ENCODE measurements at regions not wholly inside any gene's neighbourhood (a gene's known extent, or its start where the extent isn't known, plus 50 kb on each side); places are given as distances from the start of the nearest gene placed in this dataset.

DNA sequence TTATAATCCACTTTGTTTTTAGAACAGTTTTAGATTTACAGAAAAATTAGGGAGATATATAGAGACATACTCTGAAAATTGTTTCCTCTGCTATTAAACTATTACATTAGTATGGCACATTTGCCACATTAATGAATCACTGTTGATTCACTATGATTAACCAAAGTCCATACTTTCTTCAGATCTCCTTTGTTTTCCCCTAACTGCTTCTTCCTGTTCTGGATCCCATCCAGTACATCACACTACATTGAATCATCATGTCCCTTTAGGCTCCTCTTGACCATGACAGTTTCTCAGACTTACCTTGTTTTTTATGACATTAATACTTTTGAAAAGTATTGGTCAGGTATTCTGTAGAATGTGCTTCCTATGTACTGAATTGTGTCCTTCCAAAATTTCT, 109.2 kb upstream of the EDNRA start:
- H3K4me3 ChIP-seq (ENCODE audit: low read depth, low read length) = no peak overlapping the region
- TF ChIP-seq, protein P1, sequence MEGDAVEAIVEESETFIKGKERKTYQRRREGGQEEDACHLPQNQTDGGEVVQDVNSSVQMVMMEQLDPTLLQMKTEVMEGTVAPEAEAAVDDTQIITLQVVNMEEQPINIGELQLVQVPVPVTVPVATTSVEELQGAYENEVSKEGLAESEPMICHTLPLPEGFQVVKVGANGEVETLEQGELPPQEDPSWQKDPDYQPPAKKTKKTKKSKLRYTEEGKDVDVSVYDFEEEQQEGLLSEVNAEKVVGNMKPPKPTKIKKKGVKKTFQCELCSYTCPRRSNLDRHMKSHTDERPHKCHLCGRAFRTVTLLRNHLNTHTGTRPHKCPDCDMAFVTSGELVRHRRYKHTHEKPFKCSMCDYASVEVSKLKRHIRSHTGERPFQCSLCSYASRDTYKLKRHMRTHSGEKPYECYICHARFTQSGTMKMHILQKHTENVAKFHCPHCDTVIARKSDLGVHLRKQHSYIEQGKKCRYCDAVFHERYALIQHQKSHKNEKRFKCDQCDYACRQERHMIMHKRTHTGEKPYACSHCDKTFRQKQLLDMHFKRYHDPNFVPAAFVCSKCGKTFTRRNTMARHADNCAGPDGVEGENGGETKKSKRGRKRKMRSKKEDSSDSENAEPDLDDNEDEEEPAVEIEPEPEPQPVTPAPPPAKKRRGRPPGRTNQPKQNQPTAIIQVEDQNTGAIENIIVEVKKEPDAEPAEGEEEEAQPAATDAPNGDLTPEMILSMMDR (IDR thresholded peaks at IDR 0.05; ENCODE audit: insufficient read depth, low read depth, low read length) = no peak
- no peaks in the 10 kb centered on the region for H3K27me3 ChIP-seq (ENCODE audit: control insufficient read depth, insufficient read depth, low read length)
- POLR2A ChIA-PET = no interaction called here
- CTCF ChIA-PET = interaction anchor here (1.8 kb wide), 1 partner anchor 10 kb away, joined by 7 read pairs; no protein-coding TSS in a partner anchor
- no peak for DNase-seq (ENCODE audit: low read depth)
- H3K36me3 ChIP-seq (ENCODE audit: control insufficient read depth, insufficient read depth, low read length) = no peaks in the 10 kb centered on the region

DNA sequence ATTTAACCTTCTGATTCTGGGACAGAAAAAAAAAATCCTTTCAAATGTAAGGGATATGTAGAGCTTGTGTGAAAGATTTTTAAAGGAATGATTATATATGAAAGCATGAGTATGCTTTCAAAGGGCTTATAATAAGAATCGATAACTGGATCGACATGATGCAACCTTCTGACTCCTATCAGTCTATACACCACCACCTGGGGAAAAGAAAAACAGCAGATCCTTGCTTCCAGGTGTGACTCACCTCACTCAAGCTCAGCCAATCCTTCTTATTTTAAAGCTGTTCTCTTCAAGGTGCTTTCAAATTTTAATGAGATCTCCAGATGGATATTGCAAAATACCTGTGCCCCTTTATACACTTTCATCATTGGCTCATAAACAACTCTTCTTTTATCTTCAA, 102.1 kb upstream of the EDNRA start:
- CTCF ChIA-PET = interaction anchor here (0.6 to 0.9 kb wide), 2 partner anchors 8 to 30 kb away, joined by 3 read pairs; no protein-coding TSS in a partner anchor
- POLR2A ChIA-PET = no interaction called here

DNA sequence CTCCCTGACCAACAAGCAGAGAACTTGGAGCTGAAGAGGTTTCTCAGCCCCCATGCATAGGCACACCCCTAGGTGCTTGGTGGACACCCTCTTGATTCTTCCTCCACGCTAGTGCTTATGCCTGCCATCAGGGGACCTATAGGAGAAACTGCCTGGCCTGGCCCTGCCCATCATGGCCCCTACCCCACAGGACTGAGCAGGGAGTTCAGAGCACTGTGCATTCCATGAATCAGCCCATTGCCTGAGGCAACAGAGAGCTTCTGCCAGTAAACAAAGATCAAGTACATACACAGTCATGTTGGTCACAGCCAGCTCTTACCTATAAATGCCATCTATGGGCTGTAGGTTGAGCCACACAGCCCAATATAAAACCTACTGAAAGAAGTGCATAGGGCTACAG, 99.1 kb upstream of the EDNRA start:
- no peak for DNase-seq (ENCODE audit: low read depth)
- CTCF ChIA-PET = no interaction called here
- no peak overlapping the region for H3K4me3 ChIP-seq (ENCODE audit: low read depth, low read length)
- H3K36me3 ChIP-seq (ENCODE audit: control insufficient read depth, insufficient read depth, low read length) = no peaks in the 10 kb centered on the region
- POLR2A ChIA-PET = no interaction called here
- H3K27me3 ChIP-seq (ENCODE audit: control insufficient read depth, insufficient read depth, low read length) = no peaks in the 10 kb centered on the region
- TF ChIP-seq, protein P1 (IDR thresholded peaks at IDR 0.05; ENCODE audit: insufficient read depth, low read depth, low read length) = no peak

More for the DNA sequence above, 102.1 kb upstream of the EDNRA start:
- no peaks in the 10 kb centered on the region for H3K27me3 ChIP-seq (ENCODE audit: control insufficient read depth, insufficient read depth, low read length)
- no peaks in the 10 kb centered on the region for H3K36me3 ChIP-seq (ENCODE audit: control insufficient read depth, insufficient read depth, low read length)
- no peak overlapping the region for H3K4me3 ChIP-seq (ENCODE audit: low read depth, low read length)
- DNase-seq (ENCODE audit: low read depth) = no peak
- TF ChIP-seq, protein P1 (IDR thresholded peaks at IDR 0.05; ENCODE audit: insufficient read depth, low read depth, low read length) = no peak

DNA sequence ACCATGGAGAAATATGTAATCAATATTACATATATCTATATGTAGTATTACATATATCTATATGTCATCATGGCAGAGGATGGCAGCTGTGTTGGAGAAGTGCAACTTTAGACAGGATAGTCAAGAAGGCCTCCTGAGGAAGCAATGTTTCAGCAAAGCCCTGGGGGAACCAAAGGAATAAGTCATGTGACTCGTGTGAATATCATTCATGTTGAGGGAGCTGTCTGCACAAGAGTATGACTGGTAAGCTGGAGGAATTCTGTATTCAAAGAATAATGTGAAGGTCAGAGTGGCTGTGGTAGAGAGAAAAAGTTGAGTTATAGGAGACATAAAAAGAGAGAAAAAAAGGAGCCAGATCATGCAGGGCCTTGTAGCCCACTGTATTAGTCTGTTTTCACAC, 92.9 kb upstream of the EDNRA start:
- TF ChIP-seq, protein P1 (IDR thresholded peaks at IDR 0.05; ENCODE audit: insufficient read depth, low read depth, low read length) = no peak
- H3K4me3 ChIP-seq (ENCODE audit: low read depth, low read length) = no peak overlapping the region
- DNase-seq (ENCODE audit: low read depth) = no peak
- H3K27me3 ChIP-seq (ENCODE audit: control insufficient read depth, insufficient read depth, low read length) = no peaks in the 10 kb centered on the region
- CTCF ChIA-PET = no interaction called here
- POLR2A ChIA-PET = no interaction called here
- no peaks in the 10 kb centered on the region for H3K36me3 ChIP-seq (ENCODE audit: control insufficient read depth, insufficient read depth, low read length)

DNA sequence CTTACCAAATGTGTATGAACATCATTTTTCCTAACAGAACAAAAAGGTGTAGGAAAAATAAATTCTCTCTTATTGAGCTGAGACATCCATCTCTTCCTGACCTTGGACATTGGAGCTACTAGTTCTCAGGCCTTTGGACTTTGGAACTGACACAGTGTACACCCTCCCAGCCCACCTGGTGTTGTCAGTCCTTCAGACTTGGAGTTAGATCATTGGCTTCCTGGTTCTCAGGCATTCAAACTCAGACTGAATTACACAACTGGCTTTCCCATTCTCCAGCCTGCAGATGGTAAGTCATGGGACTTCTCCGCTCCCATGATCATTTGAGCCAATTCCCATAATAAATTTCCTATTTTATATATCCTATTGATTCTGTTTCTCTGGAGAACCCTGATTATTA, 84.8 kb upstream of the EDNRA start:
- Histone ChIP-seq H3K36me3 (ENCODE audit: control insufficient read depth, insufficient read depth, low read length) (no peaks in the 10 kb centered on the region), H3K4me3 (ENCODE audit: low read depth, low read length) (no peak overlapping the region), H3K27me3 (ENCODE audit: control insufficient read depth, insufficient read depth, low read length) (no peaks in the 10 kb centered on the region)
- ChIA-PET CTCF (interaction anchor here (1.9 kb wide), 1 partner anchor 11 kb away, joined by 4 read pairs; no protein-coding TSS in a partner anchor), POLR2A (no interaction called here)
- TF ChIP-seq, protein P1 (IDR thresholded peaks at IDR 0.05; ENCODE audit: insufficient read depth, low read depth, low read length) = no peak
- no peak for DNase-seq (ENCODE audit: low read depth)

All from BJ (cell line).